Posterior vena cava (tissue), 2 donors: ENCODE measurements at regions not wholly inside any gene's neighbourhood (a gene's known extent, or its start where the extent isn't known, plus 50 kb on each side); places are given as distances from the start of the nearest gene placed in this dataset.

ENCODE experiments used
- DNase-seq: peaks from one replicate; pipeline ENCODE4 v3.0.0-alpha.2; 2020; ENCODE audit warnings: low spot score
- intact Hi-C, 2 donors: fragments of 100-400 bp; cut with DNase I; formaldehyde crosslinking; loops; one replicate each; pipeline versions ENCODE4 v1.14.1 to v1.14.2; 2022 to 2023
- donor health status: DM: yes; HTN: yes; CAD: no.
- donor health status: DM: yes; HTN: yes; CAD: no.

DNA sequence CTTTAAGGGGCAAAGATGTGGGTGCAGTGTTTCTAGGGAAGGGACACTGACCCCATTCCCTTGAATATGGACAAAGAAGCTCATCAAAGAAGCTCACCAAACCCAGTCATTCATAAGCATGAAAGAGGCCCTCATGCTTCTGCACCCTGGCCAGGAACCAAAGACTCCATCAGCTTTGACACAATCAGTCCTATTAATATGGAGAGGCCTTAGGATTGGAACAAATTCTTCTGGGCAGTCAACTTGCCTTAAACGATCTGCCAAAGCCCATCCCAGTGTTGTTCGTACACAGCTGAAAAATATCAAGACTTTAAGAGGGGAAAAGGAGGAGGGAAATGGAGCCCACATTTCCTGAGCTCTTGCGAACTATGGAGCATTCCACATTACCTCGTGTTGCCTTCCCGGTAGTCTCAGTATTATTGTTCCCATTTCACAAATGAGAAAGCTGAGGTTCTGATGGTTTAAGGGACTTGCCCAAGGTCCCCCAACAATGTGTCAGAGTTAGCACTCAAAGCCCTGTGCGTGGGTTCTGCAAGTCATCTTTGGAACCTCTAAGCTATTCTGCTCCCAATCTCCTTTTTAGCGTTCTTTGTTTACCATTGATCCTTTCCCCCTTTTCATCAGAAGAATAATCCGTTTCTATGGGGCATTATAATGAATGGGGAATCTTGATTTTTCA lies 161.9 kb downstream of the ZBTB18 start:
- intact Hi-C loops, result no loop called here
- DNase-seq, result no peak

DNA sequence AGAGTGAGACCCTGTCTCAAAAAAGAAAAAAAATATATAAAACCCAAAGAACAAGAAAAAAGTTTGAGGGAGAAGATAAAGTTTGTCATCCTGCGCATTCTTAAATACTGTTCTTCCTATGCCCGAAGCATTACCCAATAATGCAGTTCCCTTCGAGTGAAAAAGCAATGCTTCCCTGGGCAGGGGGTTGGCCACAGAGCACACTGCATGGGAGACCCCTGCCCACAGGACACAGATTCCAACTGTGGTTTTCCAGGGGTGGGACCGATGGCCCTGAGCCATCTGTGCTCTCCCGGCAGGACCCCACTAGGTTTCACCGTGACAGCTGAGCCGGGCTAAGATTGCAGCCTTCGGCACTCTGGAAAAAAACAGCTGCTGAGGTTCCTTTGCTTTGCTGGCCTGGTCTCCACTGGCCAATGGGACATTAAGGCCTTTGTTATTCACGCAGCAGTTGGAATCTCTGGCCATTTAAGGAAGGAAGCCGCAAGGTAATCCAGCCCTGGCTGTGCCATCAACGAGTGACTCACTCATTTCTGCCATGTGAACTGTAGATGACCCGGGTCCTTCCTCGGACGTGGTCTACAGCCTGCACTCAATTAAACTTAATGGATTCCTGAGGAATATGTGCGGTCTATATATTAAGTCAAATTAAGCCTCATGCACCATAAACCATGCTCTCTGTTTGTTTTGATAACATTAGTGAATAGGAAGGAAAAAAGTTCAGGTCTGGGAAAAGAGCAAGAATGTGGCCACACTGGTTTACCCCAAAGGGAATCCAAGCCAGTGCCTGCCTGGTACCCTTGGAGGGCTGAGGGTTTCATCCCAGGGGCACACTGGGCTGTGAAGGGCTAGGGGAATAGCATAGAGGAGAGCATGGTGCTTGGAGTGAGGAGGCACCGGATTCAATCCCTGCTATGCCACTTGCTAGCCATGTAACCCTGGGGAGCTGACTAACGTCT lies 163.2 kb downstream of the ZBTB18 start:
- intact Hi-C loops, result no loop called here
- no peak for DNase-seq

DNA sequence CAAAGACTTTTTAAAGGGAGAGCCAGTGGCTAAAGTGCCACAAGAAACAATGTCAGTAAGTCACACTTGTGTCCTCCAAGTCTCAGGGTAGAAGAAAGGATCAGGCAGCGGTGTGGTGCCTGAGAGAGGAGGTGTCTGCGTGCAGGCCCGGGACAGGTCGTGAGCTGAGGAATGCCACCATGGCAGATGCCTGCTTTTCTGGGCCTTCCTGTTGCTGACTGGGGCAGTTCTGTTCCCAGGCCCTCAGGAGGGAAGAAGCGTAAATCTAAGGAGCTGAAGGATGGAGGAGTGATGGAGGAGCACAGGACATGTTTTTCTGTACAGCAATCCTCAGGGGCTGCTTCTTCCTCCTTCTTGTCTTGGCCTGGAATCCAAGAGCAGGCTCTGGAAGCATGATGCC lies 165.8 kb downstream of the ZBTB18 start:
- no peak for DNase-seq
- intact Hi-C loops, result no loop called here

DNA sequence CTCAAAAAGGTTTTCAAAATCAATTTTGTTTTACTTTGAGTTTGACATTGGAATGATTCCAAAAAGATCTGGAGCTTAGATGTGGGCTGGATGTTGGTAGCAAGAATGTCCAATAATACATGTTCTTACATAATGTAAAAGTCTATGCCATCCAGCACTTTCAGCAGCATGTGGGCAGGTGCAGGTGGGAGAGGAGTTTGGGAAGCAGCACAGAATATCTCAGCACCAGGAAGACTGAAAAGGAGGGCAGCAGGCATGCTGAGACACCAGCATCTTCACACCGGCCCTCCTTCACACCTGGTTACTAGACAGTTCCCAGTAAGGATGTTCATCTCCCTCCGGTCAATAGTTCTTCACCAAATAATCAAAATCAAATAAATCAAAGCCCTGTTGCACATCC lies 166.6 kb downstream of the ZBTB18 start:
- intact Hi-C loops, result no loop called here
- no peak for DNase-seq

DNA sequence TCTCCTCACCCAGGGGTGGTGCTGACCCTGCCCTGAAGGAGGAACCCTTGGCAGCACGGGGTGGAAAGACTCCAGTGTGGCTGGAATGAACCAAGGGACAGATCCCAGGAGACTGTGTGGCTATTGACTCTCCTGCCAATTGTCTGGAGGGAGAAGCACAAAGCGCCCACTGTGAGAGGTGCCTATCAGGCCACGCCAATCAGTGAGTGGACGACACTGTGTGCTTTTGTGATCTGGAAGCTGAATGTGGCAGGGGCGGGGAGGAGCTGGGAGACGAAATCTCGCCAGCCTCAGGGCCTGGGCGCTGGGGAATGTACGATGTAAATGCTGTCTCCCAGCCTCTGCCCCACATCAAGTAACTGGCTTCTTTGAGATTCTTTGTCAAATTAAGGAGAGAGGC lies 167.1 kb downstream of the ZBTB18 start:
- intact Hi-C loops, result no loop called here
- no peak for DNase-seq

DNA sequence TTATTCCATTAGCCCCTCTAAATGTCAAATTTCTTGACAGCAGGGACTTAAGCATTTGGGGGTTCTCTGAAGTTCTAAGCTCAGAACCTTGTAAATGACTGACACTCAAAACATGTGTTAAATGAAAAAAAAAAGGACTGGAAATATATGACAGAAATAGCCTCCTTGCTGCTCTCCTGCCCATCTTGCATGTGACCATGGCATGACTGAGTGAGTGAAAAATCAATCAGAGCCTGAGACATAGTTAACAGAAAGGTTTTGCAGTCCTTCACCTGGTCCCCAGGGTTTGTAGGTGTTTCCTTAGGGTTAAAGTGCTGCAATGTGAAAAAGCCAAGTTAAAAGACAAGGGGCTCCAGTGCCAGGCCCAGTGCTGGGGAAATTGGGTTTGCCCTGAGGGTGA lies 168.1 kb downstream of the ZBTB18 start:
- DNase-seq, result no peak
- intact Hi-C loops, result no loop called here

DNA sequence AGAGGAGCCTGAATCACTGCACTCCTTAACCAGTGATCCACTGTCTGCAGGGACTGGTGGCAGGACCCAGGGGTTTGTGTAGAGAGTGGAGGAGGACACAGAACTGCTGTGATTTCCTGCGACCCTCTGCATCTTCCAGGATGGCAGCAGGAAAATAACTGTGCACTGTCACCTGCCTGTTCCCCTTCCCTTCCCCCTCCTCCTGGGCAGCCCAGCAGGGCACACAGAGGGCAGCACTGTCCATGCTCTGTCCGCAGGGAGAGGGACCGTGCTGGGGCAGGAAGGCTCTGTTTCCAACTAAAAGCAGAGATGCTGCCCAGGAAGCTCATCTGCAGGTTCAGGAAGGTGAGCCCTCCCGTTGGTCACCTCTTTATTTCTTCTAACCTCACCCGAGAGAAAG lies 168.7 kb downstream of the ZBTB18 start:
- intact Hi-C loops, result no loop called here
- no peak for DNase-seq

DNA sequence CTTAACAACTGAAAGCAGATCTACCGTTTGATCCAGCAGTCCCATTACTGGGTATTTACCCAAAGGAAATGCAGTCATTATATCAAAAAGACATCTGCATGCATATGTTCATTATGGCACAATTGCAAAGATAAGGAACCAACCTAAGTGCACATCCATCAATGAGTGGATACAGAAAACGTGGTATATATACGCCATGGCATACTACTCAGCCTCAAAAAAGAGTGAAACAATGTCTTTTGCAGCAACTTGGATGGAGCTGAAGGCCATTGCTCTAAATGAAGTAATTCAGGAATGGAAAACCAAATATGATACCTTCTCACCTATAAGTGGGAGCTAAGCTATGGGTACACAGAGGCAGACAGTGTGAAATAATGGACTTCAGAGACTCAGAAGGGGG lies 169.3 kb downstream of the ZBTB18 start:
- intact Hi-C loops, result no loop called here
- no peak for DNase-seq

DNA sequence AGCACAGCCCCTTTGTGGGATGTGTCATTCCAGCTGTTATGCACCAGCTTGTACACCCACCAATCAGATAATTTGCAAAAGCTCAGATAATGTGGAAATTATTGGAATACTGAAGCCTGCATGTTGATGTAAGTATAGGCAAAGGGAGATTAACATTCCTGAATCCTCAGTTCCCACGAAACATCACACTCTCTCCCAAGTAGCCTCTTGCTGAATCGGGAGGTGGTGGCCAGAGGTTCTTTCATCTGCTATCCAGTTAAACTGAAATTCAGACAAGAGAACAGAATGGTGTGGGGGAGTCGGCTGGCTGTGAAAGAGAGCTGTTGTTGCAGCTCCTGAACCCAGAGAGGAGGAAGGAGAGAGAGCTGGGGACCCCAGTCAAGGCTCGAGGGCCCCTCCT lies 170.9 kb downstream of the ZBTB18 start:
- no peak for DNase-seq
- intact Hi-C loops, result no loop called here

DNA sequence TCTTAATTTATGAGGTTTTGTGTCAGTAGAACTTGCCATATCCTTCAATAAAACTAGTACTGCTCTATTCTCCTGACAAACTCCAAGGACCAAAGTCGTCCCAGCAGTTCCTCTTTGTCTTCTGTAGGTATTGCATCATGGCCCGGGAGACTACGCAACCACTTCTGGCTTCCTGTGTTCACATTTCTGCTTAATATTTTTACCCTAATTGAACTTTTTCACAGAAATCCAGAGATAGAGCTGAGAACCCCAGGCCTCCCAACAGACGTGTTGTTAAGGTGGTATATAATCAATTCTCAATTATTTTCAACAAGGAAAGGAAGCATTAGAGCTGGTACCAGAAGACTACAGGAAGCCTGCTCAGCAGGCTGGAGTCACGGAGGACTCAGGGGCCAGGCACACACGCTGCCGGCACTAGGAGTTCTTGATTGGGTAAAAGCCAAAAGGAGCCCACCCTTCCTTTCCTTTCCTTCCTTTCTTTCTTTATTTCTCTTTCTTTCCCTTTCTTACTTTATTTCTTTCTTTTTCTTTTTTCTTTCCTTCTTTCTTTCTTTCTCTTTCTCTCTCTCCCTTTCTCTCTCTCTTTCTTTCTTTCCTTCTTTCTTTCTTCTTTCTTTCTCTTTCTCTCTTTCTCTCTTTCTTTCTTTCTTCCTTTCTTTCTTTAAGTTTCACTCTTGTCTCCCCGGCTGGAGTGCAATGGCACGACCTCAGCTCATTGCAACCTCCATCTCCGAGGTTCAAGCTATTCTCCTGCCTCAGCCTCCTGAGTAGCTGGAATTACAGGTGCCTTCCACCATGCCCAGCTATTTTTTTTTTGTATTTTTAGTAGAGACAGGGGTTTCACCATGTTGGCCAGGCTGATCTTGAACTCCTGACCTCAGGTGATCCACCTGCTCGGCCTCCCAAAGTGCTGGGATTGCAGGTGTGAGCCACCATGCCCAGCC lies 173.7 kb downstream of the ZBTB18 start:
- intact Hi-C loops, result no loop called here
- DNase-seq, result no peak

DNA sequence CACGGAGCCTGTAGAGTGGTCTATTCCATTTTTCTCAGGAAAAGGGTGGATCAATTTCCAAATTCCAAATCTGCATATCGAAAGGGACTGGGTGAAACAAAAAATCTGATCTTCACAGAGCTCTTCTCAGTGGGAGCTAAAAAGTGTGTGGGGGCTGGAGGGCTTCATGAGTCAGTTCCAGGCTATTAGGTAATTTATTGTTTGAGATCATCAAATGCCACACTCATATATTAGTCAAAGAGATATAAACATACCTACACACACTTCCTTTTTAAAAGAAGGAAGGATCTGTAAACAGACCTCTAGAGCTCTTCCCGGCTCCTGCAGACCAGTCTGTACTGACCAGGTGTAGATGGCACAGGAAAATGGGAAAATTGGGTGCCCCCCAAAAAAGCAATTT lies 175.4 kb downstream of the ZBTB18 start:
- no peak for DNase-seq
- intact Hi-C loops, result no loop called here

DNA sequence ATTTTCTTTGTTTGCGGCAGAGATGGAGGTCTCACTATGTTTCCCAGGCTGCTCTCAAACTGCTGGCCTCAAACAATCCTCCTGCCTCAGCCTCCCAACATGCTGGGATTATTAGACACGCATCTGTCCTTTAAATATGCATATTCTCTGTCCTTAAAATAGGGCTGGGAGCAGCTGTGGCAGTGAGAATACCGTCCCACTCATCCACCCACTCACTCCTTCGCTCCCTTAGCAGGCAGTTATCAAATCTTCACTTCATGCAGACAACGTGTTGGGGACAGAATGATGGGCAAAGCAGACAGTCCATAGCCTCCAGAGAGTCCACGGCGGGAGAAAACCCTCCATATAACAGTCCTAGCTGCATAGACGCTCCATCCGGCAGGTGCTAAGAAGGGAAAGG lies 179.4 kb downstream of the ZBTB18 start:
- intact Hi-C loops, result no loop called here
- no peak for DNase-seq

DNA sequence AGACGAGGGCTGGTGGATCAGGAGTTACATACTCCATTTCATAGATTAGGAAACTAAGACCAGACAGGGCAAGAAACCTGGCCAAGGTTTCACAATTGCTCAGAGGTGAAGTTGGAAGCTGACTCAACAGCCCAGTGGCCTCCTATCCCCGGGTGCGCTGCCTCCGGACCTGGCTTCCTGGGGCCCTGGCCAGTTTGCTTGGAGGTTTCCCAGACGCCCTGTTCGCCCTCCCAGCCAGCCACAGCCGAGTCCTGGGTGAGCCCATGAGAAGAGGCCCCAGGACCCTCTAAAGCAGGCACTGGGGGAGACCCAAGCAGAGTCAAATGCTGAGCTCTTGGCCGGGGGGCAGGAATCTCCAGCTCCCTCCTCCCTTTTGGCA lies 180.1 kb downstream of the ZBTB18 start:
- no peak for DNase-seq
- intact Hi-C loops, result no loop called here

DNA sequence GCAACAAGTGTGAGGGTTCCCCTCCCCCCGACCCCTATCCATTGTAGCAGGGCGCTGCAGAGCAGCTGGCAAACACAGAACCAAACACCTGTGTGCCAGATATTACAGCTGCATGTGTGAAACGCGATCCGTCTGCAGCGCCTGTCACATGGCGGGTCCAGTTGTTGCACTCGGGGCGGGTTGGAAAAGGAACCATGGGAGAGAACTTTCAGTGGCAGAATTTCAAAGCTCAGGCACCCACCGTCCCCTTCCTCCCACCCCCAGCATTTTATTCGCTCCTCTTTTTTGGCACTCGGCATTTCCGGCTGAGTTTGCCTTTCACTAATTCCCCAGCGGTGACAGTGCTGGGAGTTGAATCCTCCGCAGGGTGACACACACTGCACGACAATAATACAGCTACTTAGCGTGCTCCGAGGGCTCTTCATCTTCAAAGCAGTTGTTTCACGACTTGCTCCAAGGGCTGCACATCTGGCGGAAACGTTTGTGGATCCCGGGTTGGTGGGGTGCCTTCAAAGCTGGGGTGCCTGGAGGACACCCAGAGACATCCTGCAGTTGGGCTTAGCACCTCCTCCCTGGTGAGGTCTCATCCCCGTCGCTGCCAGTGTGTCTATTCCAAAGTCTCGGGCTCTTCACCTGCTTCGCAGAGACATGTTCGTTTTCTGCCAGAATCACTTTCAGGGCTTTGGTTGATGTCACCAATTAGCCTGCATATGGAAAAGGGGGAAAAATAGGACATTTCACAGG lies 180.7 kb downstream of the ZBTB18 start:
- no peak for DNase-seq
- intact Hi-C loops, result no loop called here

DNA sequence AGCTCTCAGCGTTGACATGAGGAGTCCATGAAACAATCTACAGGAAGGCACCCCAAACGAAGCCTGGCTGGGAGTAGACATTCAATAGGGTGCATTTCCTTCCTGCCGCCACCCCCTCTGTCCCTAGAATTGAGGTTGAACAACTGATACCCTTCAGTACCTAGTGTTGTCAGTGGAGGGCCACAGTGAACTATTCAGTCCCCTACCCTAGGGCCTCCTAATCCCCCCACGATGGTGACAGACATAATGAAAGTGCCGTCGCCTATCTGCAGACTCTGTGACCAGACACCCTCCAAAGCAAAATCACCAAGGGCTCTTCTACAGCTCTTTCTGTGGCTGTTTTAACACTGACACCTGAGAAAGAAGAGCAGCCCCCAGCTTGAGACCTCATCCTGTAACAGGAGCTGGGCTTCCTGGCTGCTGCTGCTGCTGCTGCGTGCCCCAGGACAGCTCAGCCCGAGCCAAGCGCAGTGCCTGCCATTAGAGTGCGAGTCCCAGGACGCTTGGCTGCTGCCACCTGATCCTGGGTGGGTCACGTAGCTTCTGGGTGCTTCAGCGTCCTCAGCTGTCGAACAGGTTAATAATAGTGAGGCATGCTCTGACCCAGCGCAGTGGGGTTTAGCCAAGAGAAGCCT lies 183.0 kb downstream of the ZBTB18 start:
- intact Hi-C loops, result no loop called here
- no peak for DNase-seq

DNA sequence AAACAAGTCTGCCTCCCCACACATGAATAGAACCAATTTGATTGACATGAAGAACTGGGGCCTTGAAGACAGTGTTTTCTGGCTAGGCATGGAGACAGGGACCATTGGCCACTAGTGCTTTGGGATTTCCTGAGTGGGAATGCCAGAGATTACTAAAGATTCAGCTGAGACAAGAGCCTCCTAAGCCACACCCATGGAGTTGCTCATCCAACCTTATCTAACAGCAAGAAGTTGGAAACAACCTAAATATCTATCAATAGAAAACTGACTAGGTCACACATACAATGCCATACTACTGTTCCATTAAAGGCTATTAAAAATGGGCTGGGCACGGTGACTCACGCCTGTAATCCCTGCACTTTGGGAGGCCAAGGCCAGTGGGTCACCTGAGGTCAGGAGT lies 184.1 kb downstream of the ZBTB18 start:
- DNase-seq, result no peak
- intact Hi-C loops, result no loop called here

DNA sequence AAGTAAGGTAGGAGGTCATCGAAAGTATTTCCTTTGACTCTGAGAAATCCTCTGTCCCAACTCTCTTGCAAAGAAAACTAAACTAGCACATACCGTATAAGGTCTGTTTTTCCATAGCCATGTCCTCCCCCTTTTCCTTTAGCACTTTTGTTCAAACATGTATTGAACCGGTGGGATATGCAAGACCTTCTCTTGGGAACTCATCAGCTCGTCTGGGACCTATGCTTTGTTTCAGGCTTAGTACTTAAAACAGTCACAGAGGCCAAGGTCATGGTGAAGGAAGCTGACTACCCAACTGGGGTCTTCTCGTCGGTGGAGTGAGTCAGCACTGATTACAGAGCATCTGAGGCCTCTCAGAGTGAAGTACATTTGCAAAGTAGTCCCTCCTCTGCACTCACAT lies 185.0 kb downstream of the ZBTB18 start:
- intact Hi-C loops, result no loop called here
- no peak for DNase-seq

DNA sequence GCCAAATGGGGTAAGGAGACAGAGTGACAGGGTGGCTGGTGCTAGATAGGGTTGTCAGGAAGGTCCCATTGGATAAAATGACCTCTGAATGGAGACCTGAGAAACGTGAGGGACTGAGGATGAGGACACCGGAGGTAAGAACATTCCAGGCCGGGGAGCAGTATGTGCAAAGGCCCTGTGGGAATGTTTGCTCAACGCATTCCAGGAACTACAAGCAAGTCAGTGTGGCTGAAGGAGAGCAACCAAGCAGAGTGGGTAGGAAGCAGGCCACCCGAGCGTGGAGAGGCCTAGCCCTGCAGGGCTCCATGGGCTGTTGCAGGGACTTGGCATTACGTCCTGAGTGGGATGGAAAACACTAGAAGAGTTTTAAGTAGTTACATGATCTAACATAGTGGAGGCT lies 185.6 kb downstream of the ZBTB18 start:
- intact Hi-C loops, result no loop called here
- DNase-seq, result no peak

DNA sequence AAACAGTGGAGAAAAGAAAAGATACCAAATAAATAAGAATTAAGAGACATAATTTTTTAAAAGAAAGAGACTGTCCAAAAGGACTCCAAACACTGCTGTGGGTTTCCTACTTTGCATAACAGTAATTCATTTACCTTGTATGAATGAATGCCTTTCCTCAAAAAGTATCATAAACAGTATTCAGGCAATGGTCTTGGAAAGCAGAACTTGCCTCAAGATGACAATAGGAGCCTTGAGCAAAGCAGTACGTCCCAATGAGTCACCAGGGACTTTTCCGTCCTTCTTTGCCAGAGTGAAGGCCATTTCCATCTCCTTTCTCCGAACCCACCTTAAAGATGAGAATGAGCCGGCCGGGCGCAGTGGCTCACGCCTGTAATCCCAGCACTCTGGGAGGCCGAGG lies 186.4 kb downstream of the ZBTB18 start:
- intact Hi-C loops, result no loop called here
- no peak for DNase-seq
